HG03060 (cell line): ENCODE measurements at regions not wholly inside any gene's neighbourhood (a gene's known extent, or its start where the extent isn't known, plus 50 kb on each side); places are given as distances from the start of the nearest gene placed in this dataset.
A peak's percentile ranks its signal among the peaks of the same experiment; 100 is the strongest.
"Not testable (repeated sequence)": the region's sequence is repeated elsewhere in the genome, so short reads cannot be mapped to it uniquely, and the experiment has no call there.

ENCODE experiments used
- ATAC-seq: cut with Tn5 transposase; IDR thresholded peaks from one replicate; pipeline ENCODE4 v1.9.1; 2021; ENCODE audit warnings: low read depth, moderate number of reproducible peaks; ENCODE audit not compliant: unreplicated experiment

- ATAC-seq, result no peak
Observed at GRCh38 chr6:145153495-145153894, 581.8 kb downstream of the EPM2A start.

- no peak for ATAC-seq
Observed at GRCh38 chr6:145155411-145155810, 579.9 kb downstream of the EPM2A start.

- no peak for ATAC-seq
Observed at GRCh38 chr6:145155873-145156782, 579.2 kb downstream of the EPM2A start.

GRCh38 chr6:145158636-145159035 lies 576.7 kb downstream of the EPM2A start:
- ATAC-seq, result not testable (repeated sequence)

- no peak for ATAC-seq
Observed at GRCh38 chr6:145159921-145160320, 575.4 kb downstream of the EPM2A start.

GRCh38 chr6:145161501-145161900 lies 573.8 kb downstream of the EPM2A start:
- ATAC-seq, result no peak

- ATAC-seq, result no peak
Observed at GRCh38 chr6:145169726-145170224, 565.5 kb downstream of the EPM2A start.

GRCh38 chr6:145175470-145175869 lies 559.9 kb downstream of the EPM2A start:
- ATAC-seq, result no peak

- no peak for ATAC-seq
Observed at GRCh38 chr6:145178391-145178790, 556.9 kb downstream of the EPM2A start.

- no peak for ATAC-seq
Observed at GRCh38 chr6:145187491-145188206, 547.7 kb downstream of the EPM2A start.

GRCh38 chr6:145189836-145190235 lies 545.5 kb downstream of the EPM2A start:
- ATAC-seq, result no peak

- ATAC-seq, result no peak
Observed at GRCh38 chr6:145194389-145194788, 540.9 kb downstream of the EPM2A start.

- ATAC-seq, result no peak
Observed at GRCh38 chr6:145199961-145200360, 535.4 kb downstream of the EPM2A start.

- ATAC-seq, result no peak
Observed at GRCh38 chr6:145204301-145204700, 531.0 kb downstream of the EPM2A start.

- no peak for ATAC-seq
Observed at GRCh38 chr6:145206247-145206907, 528.9 kb downstream of the EPM2A start.

GRCh38 chr6:145208474-145208873 lies 526.8 kb downstream of the EPM2A start:
- no peak for ATAC-seq

- ATAC-seq, result no peak
Observed at GRCh38 chr6:145209272-145209671, 526.0 kb downstream of the EPM2A start.

GRCh38 chr6:145212813-145213212 lies 522.5 kb downstream of the EPM2A start:
- ATAC-seq, result no peak

GRCh38 chr6:145213614-145214013 lies 521.7 kb downstream of the EPM2A start:
- ATAC-seq, result peak; percentile 79

- ATAC-seq, result no peak
Observed at GRCh38 chr6:145214570-145214969, 520.8 kb downstream of the EPM2A start.

- ATAC-seq, result no peak
Observed at GRCh38 chr6:145224450-145224849, 510.9 kb downstream of the EPM2A start.
